Gastrocnemius medialis (tissue), 4 donors: ENCODE measurements at regions not wholly inside any gene's neighbourhood (a gene's known extent, or its start where the extent isn't known, plus 50 kb on each side); places are given as distances from the start of the nearest gene placed in this dataset.

Source experiments
- CTCF ChIP-seq, 5 experiments: fragments of 450-650 bp in 3 of 5; fragments of 200-600 bp in 2 of 5; sonication (generic) in 2 of 5; IDR thresholded peaks in 4 of 5; conservative IDR thresholded peaks in 1 of 5; 1 replicate in 4 of 5; 2 replicates in 1 of 5; pipeline ENCODE4 v1.5.1; 2016 to 2019; ENCODE audit warnings: antibody characterized with exemption in 5 of 5, mild to moderate bottlenecking in 3 of 5, moderate library complexity in 3 of 5
- POLR2A ChIP-seq, 2 donors: fragments of 450-650 bp; IDR thresholded peaks; one replicate each; pipeline ENCODE4 v1.6.1; 2017; ENCODE audit warnings: antibody characterized with exemption in 2 of 2, mild to moderate bottlenecking in 2 of 2, moderate library complexity in 2 of 2

GRCh38 chr6:44507014-44507413, 119.5 kb downstream of the CDC5L start:
- TF ChIP-seq CTCF (IDR thresholded peaks at IDR 0.05 in 4 of 5, conservative IDR thresholded peaks at IDR 0.05 in 1 of 5) (no peak), POLR2A (IDR thresholded peaks at IDR 0.05) (no peak)
